Head of caudate nucleus (tissue), 42 donors: ENCODE measurements at regions not wholly inside any gene's neighbourhood (a gene's known extent, or its start where the extent isn't known, plus 50 kb on each side); places are given as distances from the start of the nearest gene placed in this dataset.
"Not testable (repeated sequence)": the region's sequence is repeated elsewhere in the genome, so short reads cannot be mapped to it uniquely, and the experiment has no call there.

Source experiments
- DNase-seq, 42 donors: peaks; one replicate each; pipeline versions ENCODE4 v3.0.0 to v3.0.0-alpha.2; 2020 to 2021; ENCODE audit warnings: mixed read lengths in 7 of 42
- intact Hi-C: fragments of 100-400 bp; cut with DNase I; formaldehyde crosslinking; loops from one replicate; pipeline ENCODE4 v1.15.0; 2022

DNA sequence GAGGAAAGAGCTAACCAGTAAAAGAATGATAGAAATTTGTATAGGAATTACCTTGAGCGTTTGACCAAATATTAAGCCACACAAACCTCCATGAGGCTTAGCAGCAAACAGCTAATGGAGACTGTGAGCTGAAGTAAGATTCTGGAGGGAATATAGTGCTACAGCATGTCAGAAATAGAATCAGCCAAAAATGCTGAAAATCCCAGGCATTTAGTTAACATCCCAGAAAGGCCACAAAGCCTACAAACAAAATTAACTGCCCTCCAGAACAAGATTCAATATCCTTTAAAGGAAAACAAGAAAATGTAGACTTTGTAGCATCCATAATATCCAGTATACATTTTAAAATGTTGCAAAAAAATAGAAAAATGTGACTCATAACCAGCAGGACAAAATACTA is 257.8 kb upstream of the TUSC1 start:
- no peak for DNase-seq
- intact Hi-C loops = no loop called here

- DNase-seq = no peak
- intact Hi-C loops = no loop called here
Measured at GRCh38 chr9:25935188-25935587, 256.9 kb upstream of the TUSC1 start.

DNA sequence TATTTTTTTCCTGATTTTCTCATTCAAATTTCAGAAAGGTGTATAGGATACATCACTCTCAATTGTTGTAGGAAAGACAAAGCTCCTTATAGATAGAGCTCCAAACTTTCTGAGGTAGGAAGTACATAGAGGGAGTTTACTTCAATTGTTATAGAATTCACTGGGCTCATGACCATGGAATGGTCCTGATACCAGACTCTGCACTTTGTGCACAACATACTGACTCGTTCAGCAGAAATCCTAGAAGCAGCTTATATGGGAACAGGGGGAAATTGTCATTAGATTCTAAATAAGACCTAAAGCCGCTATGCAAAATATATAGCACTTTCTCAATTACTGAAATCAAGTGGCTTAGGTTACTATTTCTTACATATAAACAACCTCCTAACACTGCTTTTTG is 240.5 kb upstream of the TUSC1 start:
- intact Hi-C loops = no loop called here
- no peak for DNase-seq

DNA sequence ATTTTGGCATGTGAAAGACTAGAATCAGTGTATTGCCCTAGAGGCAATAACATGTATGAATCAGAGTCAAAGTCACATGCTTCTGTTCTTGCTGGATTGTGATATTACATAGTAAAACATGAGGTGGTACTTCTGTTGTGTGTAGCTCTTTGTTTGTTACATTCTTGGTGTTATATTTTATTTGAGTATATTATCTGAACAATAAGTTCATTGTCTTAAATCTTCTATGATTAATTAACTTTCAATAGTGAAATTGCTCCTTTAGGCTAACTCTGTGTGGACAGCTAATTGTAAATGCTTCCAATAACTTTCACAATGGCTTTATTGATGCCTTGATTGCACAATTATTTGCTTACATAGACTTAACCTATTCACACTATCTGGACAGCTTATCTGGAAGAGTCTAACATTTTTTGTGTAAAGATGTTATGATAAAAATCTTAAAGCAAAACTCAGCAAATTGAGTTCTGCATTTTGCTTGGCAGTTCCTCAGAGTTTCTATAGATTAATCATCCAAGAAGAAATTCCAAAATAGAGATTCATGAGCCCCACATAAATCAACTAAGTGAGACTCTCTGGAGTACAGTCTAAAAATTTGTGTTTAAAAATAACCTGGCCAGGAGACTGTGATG is 239.6 kb upstream of the TUSC1 start:
- no peak for DNase-seq
- intact Hi-C loops = no loop called here

GRCh38 chr9:25913806-25914205 is 235.6 kb upstream of the TUSC1 start:
- no peak for DNase-seq
- intact Hi-C loops = no loop called here

- intact Hi-C loops = no loop called here
- DNase-seq = no peak
Measured at GRCh38 chr9:25904701-25905100, 226.5 kb upstream of the TUSC1 start.

GRCh38 chr9:25891527-25891926 is 213.3 kb upstream of the TUSC1 start:
- intact Hi-C loops = no loop called here
- peak in 1 of 42 donors; percentile 7 for DNase-seq

DNA sequence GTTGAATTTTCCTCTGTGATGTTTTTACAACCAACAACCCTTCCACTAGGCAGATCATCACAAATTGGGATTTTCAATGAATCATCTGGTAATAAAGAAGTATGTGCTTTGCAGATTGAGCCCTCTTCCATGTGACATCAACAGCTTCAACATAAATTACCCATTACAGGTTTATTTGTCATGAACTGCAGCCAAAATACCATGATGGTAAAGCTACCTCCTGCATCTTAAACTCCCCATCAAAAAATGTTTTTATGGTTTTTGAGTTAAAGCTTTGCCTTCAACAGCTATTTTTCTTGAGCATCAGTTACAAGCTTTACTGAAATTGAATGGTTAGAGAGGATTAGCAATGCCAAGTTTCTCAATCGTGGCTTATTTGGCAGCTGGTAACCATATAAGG is 211.4 kb upstream of the TUSC1 start:
- no peak for DNase-seq
- intact Hi-C loops = no loop called here

DNA sequence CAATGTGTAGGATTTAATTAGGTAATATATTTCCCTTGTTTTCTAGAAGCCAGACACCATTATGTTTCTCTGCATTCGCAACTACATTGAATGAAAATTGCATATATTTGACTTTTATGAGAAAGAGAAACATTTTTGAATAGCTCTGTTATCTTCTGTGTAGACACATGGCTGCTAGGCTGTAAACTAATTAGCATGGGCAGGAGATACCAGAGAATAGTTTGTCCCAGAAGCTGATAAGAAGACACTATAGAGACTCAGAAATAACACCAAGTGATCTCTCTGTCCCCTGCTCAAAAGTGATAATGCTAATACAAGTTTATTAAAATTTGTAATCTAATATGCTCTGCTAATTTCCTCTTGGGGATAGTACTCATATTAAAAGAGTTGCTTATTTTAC is 198.0 kb upstream of the TUSC1 start:
- intact Hi-C loops = no loop called here
- no peak for DNase-seq

GRCh38 chr9:25864509-25864908 is 186.3 kb upstream of the TUSC1 start:
- DNase-seq = no peak

GRCh38 chr9:25861421-25861820 is 183.2 kb upstream of the TUSC1 start:
- intact Hi-C loops = no loop called here
- DNase-seq = no peak

More at GRCh38 chr9:25864509-25864908, 186.3 kb upstream of the TUSC1 start:
- intact Hi-C loops = no loop called here

DNA sequence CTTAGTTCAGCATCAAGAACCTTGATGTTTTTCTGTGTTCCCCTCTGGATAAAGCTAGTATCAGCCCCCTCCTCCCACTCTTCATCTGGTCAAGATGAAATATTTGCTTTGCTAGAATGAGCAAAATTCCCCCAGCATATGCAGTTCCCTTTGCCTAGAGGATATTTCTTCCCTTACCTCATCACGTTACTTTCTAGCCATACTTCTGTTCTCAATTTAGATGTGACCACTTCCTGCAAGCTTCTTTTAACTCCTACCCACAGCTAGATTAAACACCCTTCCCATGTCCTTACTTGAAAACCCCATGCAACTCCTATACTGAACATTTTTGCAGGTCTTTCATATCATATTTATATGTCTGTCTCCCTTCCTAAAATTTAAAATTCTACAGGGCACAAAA is 178.9 kb upstream of the TUSC1 start:
- intact Hi-C loops = no loop called here
- no peak for DNase-seq

DNA sequence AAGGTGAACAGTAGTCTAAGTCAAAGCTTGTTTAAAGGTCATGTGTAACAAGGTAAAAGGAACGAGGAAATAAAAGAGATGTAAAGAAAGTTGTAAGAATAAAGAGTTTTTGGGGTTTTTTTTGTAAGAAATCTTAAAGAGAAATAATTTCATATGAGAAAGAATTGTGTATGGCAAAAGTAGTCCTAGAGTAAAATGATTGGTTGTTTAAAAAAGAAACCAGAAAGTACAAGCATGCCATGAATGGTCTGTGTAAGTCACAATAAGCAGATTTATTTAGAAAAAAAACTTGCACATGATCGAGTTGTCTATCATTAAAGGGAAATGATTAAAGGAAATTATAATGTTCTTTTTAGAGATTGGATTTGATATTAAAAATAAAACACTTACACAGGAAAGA is 172.6 kb upstream of the TUSC1 start:
- DNase-seq = no peak
- intact Hi-C loops = no loop called here

DNA sequence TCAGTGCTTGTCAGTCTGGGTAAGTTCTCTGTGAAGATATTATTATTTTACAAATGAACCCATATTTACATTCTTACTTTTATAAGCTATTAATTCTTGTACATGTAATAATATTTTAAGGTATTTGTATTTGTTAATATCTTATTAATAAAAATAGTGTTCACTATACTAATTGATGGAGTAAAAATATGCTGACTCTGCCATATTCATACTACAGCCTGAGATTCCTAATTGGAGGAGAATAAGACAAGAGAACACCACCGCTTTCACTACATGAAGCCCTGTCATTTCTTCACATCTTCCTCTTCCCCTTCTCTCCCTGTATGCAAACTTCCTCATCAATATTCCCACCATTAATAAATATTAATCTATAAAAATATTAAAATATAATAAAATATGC is 167.6 kb upstream of the TUSC1 start:
- DNase-seq = no peak
- intact Hi-C loops = no loop called here

GRCh38 chr9:25830381-25830780 is 152.1 kb upstream of the TUSC1 start:
- DNase-seq = no peak
- intact Hi-C loops = no loop called here

GRCh38 chr9:25827626-25828025 is 149.4 kb upstream of the TUSC1 start:
- intact Hi-C loops = no loop called here
- DNase-seq = no peak

GRCh38 chr9:25816439-25816838 is 138.2 kb upstream of the TUSC1 start:
- DNase-seq = no peak
- intact Hi-C loops = no loop called here

GRCh38 chr9:25814023-25814422 is 135.8 kb upstream of the TUSC1 start:
- intact Hi-C loops = no loop called here
- no peak for DNase-seq

GRCh38 chr9:25813478-25813877 is 135.2 kb upstream of the TUSC1 start:
- intact Hi-C loops = no loop called here
- DNase-seq = no peak

GRCh38 chr9:25808554-25808953 is 130.3 kb upstream of the TUSC1 start:
- intact Hi-C loops = no loop called here
- DNase-seq = no peak

GRCh38 chr9:25804856-25805255 is 126.6 kb upstream of the TUSC1 start:
- intact Hi-C loops = no loop called here
- no peak for DNase-seq

DNA sequence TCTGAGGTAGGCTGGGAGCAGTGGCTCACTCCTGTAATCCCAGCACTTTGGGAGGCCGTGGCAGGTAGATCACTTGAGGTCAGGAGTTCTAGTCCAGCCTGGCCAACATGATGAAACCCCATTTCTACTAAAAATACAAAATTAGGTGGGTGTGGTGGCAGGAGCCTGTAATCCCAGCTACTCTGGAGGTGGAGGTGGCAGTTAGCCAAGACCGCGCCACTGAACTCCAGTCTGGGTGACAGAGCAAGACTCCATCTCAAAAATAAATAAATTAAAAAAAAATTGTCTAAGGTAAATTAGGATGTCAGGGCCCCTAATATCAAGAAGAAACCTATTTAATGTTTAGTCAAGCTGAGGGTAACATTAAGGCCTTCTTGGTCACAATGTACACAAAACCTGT is 123.7 kb upstream of the TUSC1 start:
- intact Hi-C loops, DNase-seq: not testable (repeated sequence)
